Astrocyte of the cerebellum (primary cell): ENCODE measurements at regions not wholly inside any gene's neighbourhood (a gene's known extent, or its start where the extent isn't known, plus 50 kb on each side); places are given as distances from the start of the nearest gene placed in this dataset.

ENCODE experiments used
- DNase-seq: peaks from one replicate; pipeline ENCODE4 v3.0.0-alpha.2; 2011; ENCODE audit warnings: low read depth
- H3K4me3 ChIP-seq: 2 replicates; pipeline ENCODE4 v1.5.1; 2011; ENCODE audit warnings: mild to moderate bottlenecking, low read depth, low read length, moderate library complexity
- CTCF ChIP-seq: IDR thresholded peaks from 2 replicates; pipeline ENCODE4 v1.5.1; 2012; ENCODE audit warnings: low read length, low read depth, moderate library complexity, mild to moderate bottlenecking; ENCODE audit errors: missing control alignments
- in situ Hi-C: cut with HindIII; loops from 2 replicates; pipeline ENCODE4 v1.10.0; 2017; ENCODE audit warnings: low sequenced_read_pairs

- no peak overlapping the region for H3K4me3 ChIP-seq
- no peak for DNase-seq
- in situ Hi-C loops: no loop called here
- TF ChIP-seq CTCF: no peak
These were observed 141.4 kb upstream of the SLC6A11 start for GRCh38 chr3:10674578-10674977.

- no peak overlapping the region for H3K4me3 ChIP-seq
- no peak for TF ChIP-seq CTCF
- DNase-seq: no peak
- in situ Hi-C loops: loop anchor here (5.0 kb wide), 1 partner anchor 55 kb away; no protein-coding TSS in a partner anchor
These were observed 139.1 kb upstream of the SLC6A11 start for GRCh38 chr3:10676905-10677304.

- TF ChIP-seq CTCF: no peak
- in situ Hi-C loops: loop anchor here (5.0 kb wide), 1 partner anchor 53 kb away; no protein-coding TSS in a partner anchor
- no peak overlapping the region for H3K4me3 ChIP-seq
- no peak for DNase-seq
These were observed 137.1 kb upstream of the SLC6A11 start for GRCh38 chr3:10678796-10679376.

- in situ Hi-C loops: no loop called here
- H3K4me3 ChIP-seq: no peak overlapping the region
- no peak for TF ChIP-seq CTCF
- no peak for DNase-seq
These were observed 135.2 kb upstream of the SLC6A11 start for GRCh38 chr3:10680796-10681195.

GRCh38 chr3:10682692-10683091 is 133.3 kb upstream of the SLC6A11 start:
- no peak for TF ChIP-seq CTCF
- DNase-seq: no peak
- in situ Hi-C loops: no loop called here
- H3K4me3 ChIP-seq: no peak overlapping the region

GRCh38 chr3:10683106-10683505 is 132.9 kb upstream of the SLC6A11 start:
- TF ChIP-seq CTCF: no peak
- DNase-seq: no peak
- in situ Hi-C loops: no loop called here

More at GRCh38 chr3:10683106-10683505, 132.9 kb upstream of the SLC6A11 start:
- H3K4me3 ChIP-seq: no peak overlapping the region
